ENCODE measurements at regions not wholly inside any gene's neighbourhood (a gene's known extent, or its start where the extent isn't known, plus 50 kb on each side); places are given as distances from the start of the nearest gene placed in this dataset.

GRCh38 chr13:90400372-90400771 is 947.1 kb upstream of the MIR17HG start:
- DNase-seq, result no peak

- no peak for DNase-seq
These were observed 946.3 kb upstream of the MIR17HG start for GRCh38 chr13:90401150-90401549.

- DNase-seq, result no peak
These were observed 945.4 kb upstream of the MIR17HG start for GRCh38 chr13:90402102-90402501.

- DNase-seq, result no peak
These were observed 944.9 kb upstream of the MIR17HG start for GRCh38 chr13:90402613-90403012.

- no peak for DNase-seq
These were observed 944.0 kb upstream of the MIR17HG start for GRCh38 chr13:90403330-90404082.

GRCh38 chr13:90405301-90405700 is 942.2 kb upstream of the MIR17HG start:
- DNase-seq, result no peak

- DNase-seq, result no peak
These were observed 934.5 kb upstream of the MIR17HG start for GRCh38 chr13:90412980-90413379.

- no peak for DNase-seq
These were observed 933.9 kb upstream of the MIR17HG start for GRCh38 chr13:90413548-90413947.

- no peak for DNase-seq
These were observed 932.5 kb upstream of the MIR17HG start for GRCh38 chr13:90414691-90415596.

GRCh38 chr13:90415902-90416301 is 931.6 kb upstream of the MIR17HG start:
- DNase-seq, result no peak

- no peak for DNase-seq
These were observed 931.0 kb upstream of the MIR17HG start for GRCh38 chr13:90416519-90416918.

GRCh38 chr13:90416938-90417337 is 930.5 kb upstream of the MIR17HG start:
- DNase-seq, result no peak

GRCh38 chr13:90420683-90421082 is 926.8 kb upstream of the MIR17HG start:
- no peak for DNase-seq

- no peak for DNase-seq
These were observed 919.9 kb upstream of the MIR17HG start for GRCh38 chr13:90427322-90428272.

GRCh38 chr13:90428522-90429210 is 918.8 kb upstream of the MIR17HG start:
- no peak for DNase-seq

- no peak for DNase-seq
These were observed 917.4 kb upstream of the MIR17HG start for GRCh38 chr13:90430127-90430526.

GRCh38 chr13:90436697-90437096 is 910.8 kb upstream of the MIR17HG start:
- DNase-seq, result no peak

GRCh38 chr13:90438576-90438975 is 908.9 kb upstream of the MIR17HG start:
- no peak for DNase-seq

GRCh38 chr13:90443268-90443667 is 904.2 kb upstream of the MIR17HG start:
- DNase-seq, result no peak

GRCh38 chr13:90444232-90444631 is 903.3 kb upstream of the MIR17HG start:
- no peak for DNase-seq

- no peak for DNase-seq
These were observed 902.3 kb upstream of the MIR17HG start for GRCh38 chr13:90445179-90445578.

GRCh38 chr13:90447034-90447733 is 900.3 kb upstream of the MIR17HG start:
- DNase-seq, result no peak

Data from stimulated activated naive CD4-positive, alpha-beta T cell (primary cell).